Stimulated activated CD4-positive, alpha-beta T cell treated with anti-CD3 and anti-CD28 coated beads, Interleukin-12 subunit alpha, Interleukin-12 subunit beta, amount 100 ng/mL, for 48 hours (primary cell): ENCODE measurements at regions not wholly inside any gene's neighbourhood (a gene's known extent, or its start where the extent isn't known, plus 50 kb on each side); places are given as distances from the start of the nearest gene placed in this dataset.
"Not testable (repeated sequence)": the region's sequence is repeated elsewhere in the genome, so short reads cannot be mapped to it uniquely, and the experiment has no call there.

Source experiments
- DNase-seq, 3 donors: peaks; one replicate each; pipeline ENCODE4 v3.0.0-alpha.2; 2020; ENCODE audit warnings: low read depth in 2 of 3, low spot score in 1 of 3

DNA sequence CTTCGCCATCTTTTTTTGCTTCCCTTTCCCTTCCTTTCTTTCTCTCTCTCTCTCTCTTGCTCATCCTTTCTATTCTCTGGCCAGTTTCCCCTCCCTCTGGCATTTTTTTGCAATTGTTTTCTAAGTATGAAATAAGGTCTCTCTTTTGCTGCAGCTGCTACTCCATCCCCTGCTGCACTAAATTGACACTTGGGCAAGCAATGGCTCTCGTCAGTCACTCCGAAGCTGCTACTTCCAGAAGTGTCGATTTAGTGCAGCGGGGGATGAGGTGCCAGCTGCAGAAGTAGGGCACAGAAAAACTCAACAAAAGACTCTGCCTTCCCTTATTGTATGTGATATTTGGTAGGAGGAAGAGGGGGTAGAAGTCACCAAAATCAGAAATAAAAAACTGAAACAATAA lies 642.3 kb downstream of the RWDD3 start:
- no peak for DNase-seq

DNA sequence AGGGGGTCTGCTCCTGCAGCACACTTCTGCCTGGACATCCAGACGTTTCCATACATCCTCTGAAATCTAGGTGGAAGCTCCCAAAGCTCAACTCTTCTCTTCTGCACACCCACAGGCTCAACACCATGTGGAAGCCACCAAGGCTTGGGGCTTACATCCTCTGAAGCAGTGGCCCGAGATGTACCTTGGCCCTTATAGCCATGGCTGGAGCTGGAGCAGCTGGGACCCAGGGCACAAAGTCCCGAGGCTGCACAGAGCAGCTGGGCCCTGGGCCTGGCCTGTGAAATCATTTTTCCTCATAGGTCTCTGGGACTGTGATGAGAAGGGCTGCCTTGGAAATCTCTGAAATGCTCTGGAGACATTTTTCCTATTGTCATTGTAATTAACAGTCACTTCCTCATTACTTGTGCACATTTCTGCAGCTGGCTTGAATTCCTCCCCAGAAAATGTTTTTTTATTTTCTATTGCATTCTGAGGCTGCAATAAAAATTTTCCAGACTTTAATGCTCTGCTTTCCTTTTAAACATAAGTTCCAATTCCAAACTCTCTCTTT lies 645.6 kb downstream of the RWDD3 start:
- no peak for DNase-seq

DNA sequence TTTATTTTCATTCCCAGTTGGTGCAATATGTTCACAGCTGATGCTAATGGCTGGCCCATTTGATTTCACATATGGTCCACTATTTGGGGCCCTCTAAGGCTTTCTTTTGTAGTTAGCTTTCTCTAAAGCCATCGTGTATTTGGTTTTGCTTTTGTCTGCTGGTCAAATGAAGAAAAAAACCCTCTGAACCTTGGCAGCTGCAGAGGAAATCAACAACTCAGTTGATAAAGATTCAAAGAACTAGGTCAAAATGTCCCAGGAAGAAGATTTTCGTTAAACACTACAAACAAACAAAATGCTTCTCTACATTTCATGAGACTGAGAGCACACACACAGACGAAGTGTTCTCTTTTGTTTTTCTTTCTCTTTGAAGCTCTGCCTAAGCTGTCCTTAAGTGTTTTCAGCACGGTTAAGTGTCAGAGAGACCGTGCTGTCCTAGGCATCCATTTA lies 655.0 kb downstream of the RWDD3 start:
- DNase-seq: no peak

- no peak for DNase-seq
These were observed 655.4 kb downstream of the RWDD3 start for GRCh38 chr1:95889400-95889799.

DNA sequence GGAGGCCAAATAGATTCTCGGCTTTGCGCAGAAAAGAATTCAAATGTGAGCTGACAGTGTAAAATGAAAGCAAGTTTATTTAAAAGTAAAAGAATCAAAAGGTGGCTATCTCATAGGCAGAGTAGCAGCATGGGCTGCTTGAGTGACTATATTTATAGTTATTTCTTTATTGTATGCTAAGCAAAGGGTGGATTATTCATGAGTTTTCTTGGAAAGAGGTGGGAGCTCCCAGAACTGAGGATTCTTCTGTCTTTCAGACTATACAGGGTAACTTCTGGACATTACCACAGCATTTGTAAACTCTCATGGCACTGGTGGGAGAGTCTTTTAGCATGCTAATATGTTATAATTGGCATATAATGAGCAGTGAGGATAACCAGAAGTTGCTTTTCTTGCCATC lies 659.9 kb downstream of the RWDD3 start:
- DNase-seq: no peak

- DNase-seq: no peak
These were observed 669.0 kb downstream of the RWDD3 start for GRCh38 chr1:95903060-95903459.

DNA sequence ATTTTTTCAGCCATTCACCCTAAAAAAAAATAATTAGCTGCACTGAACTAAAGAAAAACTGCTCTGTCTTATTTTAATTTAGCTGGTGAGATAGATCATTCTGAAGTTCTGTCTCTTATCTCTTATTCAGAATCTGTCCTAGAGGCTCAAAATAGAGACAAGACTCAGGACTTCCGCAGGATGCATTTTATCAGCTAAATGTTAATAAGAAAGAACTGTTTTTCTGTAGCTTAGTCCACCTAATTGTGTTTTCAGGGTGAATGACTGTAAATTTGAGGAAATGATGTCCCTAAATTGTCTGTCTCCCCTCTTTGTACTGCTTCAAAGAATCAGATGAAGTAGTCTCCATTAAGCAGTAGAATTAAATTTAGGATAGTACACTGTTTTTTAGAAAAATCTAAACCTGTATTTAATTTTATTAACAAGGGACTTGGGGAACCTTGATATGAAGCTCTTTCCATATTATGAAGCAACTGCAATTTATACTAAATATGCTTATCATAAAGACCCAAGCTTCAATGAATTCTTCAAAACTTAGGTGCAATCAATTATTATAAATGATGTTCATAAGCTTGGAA lies 671.9 kb downstream of the RWDD3 start:
- DNase-seq: no peak

GRCh38 chr1:95911739-95912138 lies 677.7 kb downstream of the RWDD3 start:
- DNase-seq: not testable (repeated sequence)

DNA sequence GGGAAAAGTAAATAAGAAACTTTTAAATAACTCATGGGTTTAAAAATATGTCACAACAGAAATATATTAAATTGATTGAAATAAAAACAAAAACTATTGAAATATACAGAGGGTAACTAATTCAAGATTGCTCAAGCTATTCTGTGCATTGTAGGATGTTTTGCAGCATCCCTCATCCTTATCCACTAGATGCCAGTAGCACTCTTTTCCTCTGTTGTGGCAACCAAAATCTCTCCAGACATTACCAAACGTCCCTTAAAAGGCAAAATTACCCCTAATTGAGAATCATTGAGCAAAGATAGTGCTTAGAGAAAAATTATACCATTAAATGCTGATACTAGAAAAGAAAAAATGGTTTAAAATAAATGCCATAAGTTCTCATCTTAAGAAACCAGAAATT lies 682.6 kb downstream of the RWDD3 start:
- no peak for DNase-seq

GRCh38 chr1:95924684-95925083 lies 690.7 kb downstream of the RWDD3 start:
- no peak for DNase-seq

DNA sequence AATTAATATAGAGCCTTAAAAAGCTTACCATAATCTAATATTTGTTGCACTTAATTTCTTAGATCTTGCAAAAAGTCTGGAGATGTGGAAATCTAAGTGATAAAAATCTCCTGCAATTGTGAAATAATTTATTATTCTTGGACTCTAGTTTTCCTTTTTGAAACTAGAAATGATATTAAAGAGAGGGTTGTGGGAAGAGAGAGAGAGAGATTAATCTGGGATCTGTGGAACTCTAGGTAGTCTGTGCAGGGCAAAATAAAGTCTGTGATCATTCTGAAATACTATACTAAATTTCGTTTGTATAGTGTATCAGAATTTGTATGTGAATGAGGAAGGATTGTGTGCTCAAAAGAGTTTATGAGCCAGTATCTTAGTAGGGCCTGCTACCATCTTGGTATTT lies 692.3 kb downstream of the RWDD3 start:
- DNase-seq: no peak

DNA sequence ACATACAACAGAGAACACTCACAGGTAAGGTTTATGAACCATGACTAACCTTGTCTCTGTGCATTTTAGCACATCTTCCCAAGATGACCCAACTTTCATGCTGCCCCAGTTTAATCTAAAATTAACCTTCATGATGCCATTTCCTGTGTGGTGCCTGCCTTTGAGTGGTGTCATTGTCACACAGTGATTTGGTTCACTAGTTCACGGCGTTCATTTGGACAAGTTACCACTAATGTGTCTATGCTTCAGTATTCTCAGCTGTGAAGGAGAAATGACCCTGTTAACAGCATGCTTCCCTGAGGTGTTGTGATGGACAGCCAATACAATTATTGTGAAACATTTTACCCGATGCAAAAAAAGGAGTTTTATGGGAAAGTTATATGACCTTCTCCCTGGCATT lies 693.1 kb downstream of the RWDD3 start:
- DNase-seq: no peak

DNA sequence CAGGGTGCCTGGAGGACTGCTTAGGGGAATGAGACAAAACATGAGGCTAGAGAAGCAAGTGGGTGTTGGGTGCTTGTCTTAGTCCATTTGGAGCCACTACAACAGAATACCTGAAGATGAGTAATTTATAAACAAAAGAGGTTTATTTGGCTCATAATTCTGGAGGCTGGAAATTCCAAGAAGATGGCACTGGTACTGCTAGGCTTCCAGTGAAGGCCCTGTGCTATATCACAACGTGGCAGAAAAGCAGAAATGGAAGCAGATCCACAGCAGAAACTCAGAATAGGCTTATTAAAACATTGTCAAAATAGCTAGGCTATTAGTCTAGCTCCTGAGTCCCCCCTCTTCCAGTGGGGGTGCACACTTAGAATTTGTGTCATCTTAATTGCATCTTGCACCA lies 701.7 kb downstream of the RWDD3 start:
- DNase-seq: no peak

GRCh38 chr1:95941121-95941798 lies 707.2 kb downstream of the RWDD3 start:
- DNase-seq: no peak

GRCh38 chr1:95948023-95948422 lies 714.0 kb downstream of the RWDD3 start:
- DNase-seq: no peak

DNA sequence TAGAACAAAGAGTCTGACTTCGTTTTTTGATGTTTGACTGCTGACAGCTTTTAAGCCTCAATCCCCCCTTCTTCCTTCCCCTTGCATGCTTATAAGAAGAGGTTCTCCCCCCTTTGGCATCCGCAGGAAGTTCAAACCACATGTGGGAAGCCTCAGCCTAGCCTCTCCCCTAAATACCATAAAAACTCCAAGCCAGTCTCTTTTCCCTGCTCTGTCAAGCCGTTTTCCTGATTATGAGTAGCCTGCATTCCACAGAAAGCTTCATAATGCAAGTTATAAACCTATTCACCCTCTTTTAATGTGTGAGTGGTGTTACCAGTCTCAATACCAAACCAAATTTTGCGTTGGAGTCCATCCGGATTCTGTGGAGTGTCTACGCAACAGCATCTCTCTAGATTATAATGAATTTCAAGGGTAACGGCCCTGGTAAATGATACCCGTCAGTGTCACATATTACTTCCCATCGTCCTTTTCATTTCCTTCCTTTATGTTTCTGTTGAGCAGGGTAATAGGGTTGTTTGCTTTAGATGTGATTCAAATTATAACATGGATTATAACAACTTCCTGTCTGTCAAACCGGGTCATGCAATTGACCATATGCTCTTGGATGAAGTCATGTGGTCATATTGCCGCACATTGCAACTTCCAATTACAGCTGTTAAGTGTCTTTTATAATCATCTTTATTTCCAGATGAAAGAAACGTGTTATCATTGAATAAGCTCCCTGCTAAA lies 717.5 kb downstream of the RWDD3 start:
- no peak for DNase-seq

GRCh38 chr1:95953015-95953414 lies 719.0 kb downstream of the RWDD3 start:
- no peak for DNase-seq

GRCh38 chr1:95954585-95954984 lies 720.6 kb downstream of the RWDD3 start:
- no peak for DNase-seq

DNA sequence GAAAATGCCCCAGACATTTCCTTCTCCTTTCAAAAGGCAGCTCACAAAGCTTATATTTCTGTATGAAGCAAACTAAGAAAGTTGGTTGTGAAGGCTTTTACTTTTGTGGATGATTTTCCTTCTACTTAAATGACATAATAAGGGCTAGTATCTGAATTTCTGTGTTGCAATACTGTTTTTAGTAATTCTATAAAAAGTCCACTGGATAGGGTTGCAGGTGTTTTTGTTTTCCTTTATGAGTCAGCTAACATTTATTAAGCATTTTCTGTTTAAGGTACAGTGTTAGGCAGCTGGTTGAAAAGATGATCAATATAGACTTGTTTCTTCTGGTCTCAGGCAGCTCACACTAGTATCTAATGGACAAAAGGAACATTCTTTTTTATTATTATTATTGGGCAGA lies 722.2 kb downstream of the RWDD3 start:
- no peak for DNase-seq

GRCh38 chr1:95957748-95958147 lies 723.7 kb downstream of the RWDD3 start:
- DNase-seq: no peak

- no peak for DNase-seq
These were observed 732.9 kb downstream of the RWDD3 start for GRCh38 chr1:95966866-95967265.

DNA sequence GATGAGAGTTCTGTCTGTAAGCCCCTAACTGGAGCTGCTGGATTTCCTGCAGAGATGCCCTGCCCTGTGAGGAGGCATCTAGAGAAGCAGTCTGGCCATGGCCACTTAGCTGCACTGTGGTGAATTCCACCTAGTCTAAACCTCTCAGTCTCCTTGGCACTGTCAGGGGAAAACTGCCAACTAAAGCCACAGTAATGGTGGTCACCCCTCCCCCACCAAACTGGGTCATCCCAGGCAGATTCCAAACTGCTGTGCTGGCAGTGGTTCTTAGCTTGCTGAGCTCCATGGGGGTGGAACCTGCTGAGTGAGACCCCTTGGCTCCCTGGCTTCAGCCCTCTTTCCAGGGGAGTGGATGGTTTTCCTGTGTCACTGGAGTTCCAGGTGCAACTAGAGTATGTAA lies 740.6 kb downstream of the RWDD3 start:
- no peak for DNase-seq
